ENCODE measurements at regions not wholly inside any gene's neighbourhood (a gene's known extent, or its start where the extent isn't known, plus 50 kb on each side); places are given as distances from the start of the nearest gene placed in this dataset.

GRCh38 chr3:31466866-31467265, 65.9 kb upstream of the STT3B start:
- no peak for TF ChIP-seq POLR2A (IDR thresholded peaks at IDR 0.05)
- TF ChIP-seq CTCF (IDR thresholded peaks at IDR 0.05), result no peak
